GM18499 (cell line): ENCODE measurements at regions not wholly inside any gene's neighbourhood (a gene's known extent, or its start where the extent isn't known, plus 50 kb on each side); places are given as distances from the start of the nearest gene placed in this dataset.

Experiments
- ATAC-seq: cut with Tn5 transposase; IDR thresholded peaks from one replicate; pipeline ENCODE4 v1.9.1; 2021; ENCODE audit warnings: moderate number of reproducible peaks; ENCODE audit not compliant: insufficient read depth, unreplicated experiment

- no peak for ATAC-seq
Observed at GRCh38 chr14:32018391-32019092, 58.6 kb upstream of the ARHGAP5 start.

GRCh38 chr14:32019276-32019675 lies 57.8 kb upstream of the ARHGAP5 start:
- ATAC-seq: no peak

- no peak for ATAC-seq
Observed at GRCh38 chr14:32020882-32021281, 56.2 kb upstream of the ARHGAP5 start.

GRCh38 chr14:32021341-32021740 lies 55.8 kb upstream of the ARHGAP5 start:
- no peak for ATAC-seq

GRCh38 chr14:32022525-32022924 lies 54.6 kb upstream of the ARHGAP5 start:
- no peak for ATAC-seq

- ATAC-seq: no peak
Observed at GRCh38 chr14:32022938-32023466, 54.1 kb upstream of the ARHGAP5 start.

- no peak for ATAC-seq
Observed at GRCh38 chr14:32023540-32023939, 53.6 kb upstream of the ARHGAP5 start.

- no peak for ATAC-seq
Observed at GRCh38 chr14:32027255-32027939, 49.7 kb upstream of the ARHGAP5 start.
